OCI-LY1 (cell line): ENCODE measurements at regions not wholly inside any gene's neighbourhood (a gene's known extent, or its start where the extent isn't known, plus 50 kb on each side); places are given as distances from the start of the nearest gene placed in this dataset.

Experiments used
- CTCF ChIP-seq: fragments of 200-600 bp; sonication (generic), shearing (Covaris generic); IDR thresholded peaks from 2 replicates; pipeline ENCODE4 v1.5.1; 2017; ENCODE audit warnings: mild to moderate bottlenecking, antibody characterized with exemption, low read length, moderate library complexity, mixed read lengths
- EZH2 ChIP-seq: fragments of 200-600 bp; sonication (generic), shearing (Covaris generic); IDR thresholded peaks from 2 replicates; pipeline ENCODE4 v1.8.0; 2017; ENCODE audit warnings: borderline replicate concordance, mixed run types, mild to moderate bottlenecking, antibody characterized with exemption, low read length, moderate library complexity, mixed read lengths

- TF ChIP-seq CTCF (no peak), EZH2 (no peak)
Observed at GRCh38 chr3:161977850-161978249, 481.2 kb downstream of the OTOL1 start.
